IMR-90 (cell line): ENCODE measurements at regions not wholly inside any gene's neighbourhood (a gene's known extent, or its start where the extent isn't known, plus 50 kb on each side); places are given as distances from the start of the nearest gene placed in this dataset.

Experiments
- ATAC-seq: fragments of 200-7000 bp; cut with Tn5 transposase; 2 replicates; pipeline ENCODE4 v1.9.1; 2020; ENCODE audit warnings: low read depth, mild to moderate bottlenecking, moderate library complexity
- BruUV-seq: library from RNA; stranded (reverse); fragments of 400-500 nt; replicated peaks from 2 replicates; lab custom pipeline; 2021; lab: Mats Ljungman, UMichigan
- CTCF ChIA-PET: fragments of 300-600 bp; formaldehyde crosslinking; extraction: SDS; loops from one replicate; lab custom pipeline; 2021; ENCODE audit warnings: antibody characterized with exemption; lab: Yijun Ruan, JAX
- POLR2A ChIA-PET: fragments of 300-600 bp; sonication (Branson Sonifier 250); formaldehyde crosslinking; loops from one replicate; lab custom pipeline; 2022; ENCODE audit warnings: antibody characterized with exemption; ENCODE audit not compliant: unreplicated experiment; lab: Charles Lee
- DNase-seq: peaks from one replicate; pipeline ENCODE4 v3.0.0; 2013
- H2AFZ ChIP-seq: replicated peaks from 2 replicates; pipeline ENCODE3; 2013; ENCODE audit warnings: low read length, mild to moderate bottlenecking; ENCODE audit not compliant: poor library complexity
- H2AK5ac ChIP-seq: 2 replicates; pipeline ENCODE4 v1.6.1; 2013; ENCODE audit warnings: low read depth, low read length, inconsistent platforms
- H2AK9ac ChIP-seq: replicated peaks from 2 replicates; pipeline ENCODE3; 2013; ENCODE audit warnings: mild to moderate bottlenecking, low read depth, low read length, moderate library complexity; ENCODE audit not compliant: poor library complexity
- H2BK120ac ChIP-seq: 2 replicates; pipeline ENCODE4 v1.6.1; 2013; ENCODE audit warnings: low read depth, low read length, inconsistent platforms
- H2BK15ac ChIP-seq: 3 replicates; pipeline ENCODE4 v1.6.1; 2013; ENCODE audit warnings: low read depth, low read length, inconsistent platforms
- H2BK20ac ChIP-seq: 2 replicates; pipeline ENCODE4 v1.6.1; 2013; ENCODE audit warnings: low read depth, mild to moderate bottlenecking, inconsistent platforms, low read length, moderate library complexity
- H2BK5ac ChIP-seq: 2 replicates; pipeline ENCODE4 v1.6.1; 2013; ENCODE audit warnings: mild to moderate bottlenecking, low read depth, low read length, inconsistent platforms; ENCODE audit not compliant: poor library complexity, severe bottlenecking
- H3K14ac ChIP-seq: replicated peaks from 2 replicates; pipeline ENCODE4 v1.6.1; 2013; ENCODE audit warnings: low read depth, low read length, inconsistent platforms
- H3K18ac ChIP-seq: 2 replicates; pipeline ENCODE4 v1.6.1; 2013; ENCODE audit warnings: low read depth, low read length, control low read depth
- H3K23ac ChIP-seq: 2 replicates; pipeline ENCODE4 v1.6.1; 2013; ENCODE audit warnings: low read depth, low read length, inconsistent platforms
- H3K27ac ChIP-seq: 2 replicates; pipeline ENCODE4 v1.5.1; 2013; ENCODE audit warnings: mild to moderate bottlenecking, control low read depth, low read length; ENCODE audit not compliant: insufficient read depth
- H3K27me3 ChIP-seq: 2 replicates; pipeline ENCODE4 v1.6.1; 2013; ENCODE audit warnings: low read length; ENCODE audit not compliant: control insufficient read depth, insufficient read depth
- H3K36me3 ChIP-seq: 2 replicates; pipeline ENCODE4 v1.6.1; 2013; ENCODE audit warnings: low read length, mixed read lengths; ENCODE audit not compliant: control insufficient read depth, insufficient read depth
- H3K4ac ChIP-seq: 2 replicates; pipeline ENCODE4 v1.6.1; 2013; ENCODE audit warnings: low read depth, low read length, inconsistent platforms
- H3K4me1 ChIP-seq: 2 replicates; pipeline ENCODE4 v1.6.1; 2013; ENCODE audit warnings: low read length, mixed read lengths; ENCODE audit not compliant: control insufficient read depth, insufficient read depth
- H3K4me2 ChIP-seq: 2 replicates; pipeline ENCODE4 v1.6.1; 2013; ENCODE audit warnings: low read depth, mild to moderate bottlenecking, control low read depth, low read length, moderate library complexity
- H3K4me3 ChIP-seq: 2 replicates; pipeline ENCODE4 v1.5.1; 2013; ENCODE audit warnings: low read depth, mild to moderate bottlenecking, control low read depth, low read length, moderate library complexity; ENCODE audit not compliant: insufficient read depth
- H3K56ac ChIP-seq: 2 replicates; pipeline ENCODE4 v1.6.1; 2013; ENCODE audit warnings: low read length, inconsistent platforms; ENCODE audit not compliant: insufficient read depth; ENCODE audit errors: extremely low read depth
- H3K79me1 ChIP-seq, 2 experiments: 2 replicates each; pipeline ENCODE4 v1.6.1; 2013; ENCODE audit warnings: low read length in 2 of 2, inconsistent platforms in 1 of 2, low read depth in 1 of 2
- H3K9ac ChIP-seq: 2 replicates; pipeline ENCODE4 v1.6.1; 2013; ENCODE audit warnings: low read depth, low read length, control low read depth
- H3K9me1 ChIP-seq: 2 replicates; pipeline ENCODE4 v1.6.1; 2013; ENCODE audit warnings: low read length, inconsistent platforms; ENCODE audit not compliant: insufficient read depth
- H3K9me3 ChIP-seq: 2 replicates; pipeline ENCODE4 v1.6.1; 2013; ENCODE audit warnings: low read length; ENCODE audit not compliant: control insufficient read depth, insufficient read depth
- H4K20me1 ChIP-seq: 2 replicates; pipeline ENCODE4 v1.6.1; 2013; ENCODE audit warnings: low read length, inconsistent platforms; ENCODE audit not compliant: insufficient read depth
- H4K5ac ChIP-seq: 2 replicates; pipeline ENCODE4 v1.6.1; 2013; ENCODE audit warnings: mild to moderate bottlenecking, low read depth, low read length, control low read depth
- H4K8ac ChIP-seq, 2 experiments: 2 replicates each; pipeline ENCODE4 v1.6.1; 2013; ENCODE audit warnings: low read depth in 2 of 2, low read length in 2 of 2, control low read depth in 1 of 2, inconsistent platforms in 1 of 2
- H4K91ac ChIP-seq: 2 replicates; pipeline ENCODE4 v1.6.1; 2013; ENCODE audit warnings: low read depth, low read length, inconsistent platforms; ENCODE audit not compliant: insufficient read depth
- FOS ChIP-seq: fragments of 150-350 bp; IDR thresholded peaks from 2 replicates; pipeline ENCODE4 v1.6.1; 2016; ENCODE audit warnings: low read depth, low read length
- MAFK ChIP-seq: IDR thresholded peaks from 2 replicates; pipeline ENCODE4 v1.6.1; 2012; ENCODE audit warnings: low read depth, low read length, improper control_type of control experiment
- MAZ ChIP-seq: IDR thresholded peaks from 2 replicates; pipeline ENCODE4 v1.6.1; 2012; ENCODE audit warnings: low read depth, mild to moderate bottlenecking, low read length, improper control_type of control experiment, moderate library complexity, borderline replicate concordance
- MXI1 ChIP-seq: IDR thresholded peaks from 2 replicates; pipeline ENCODE4 v1.6.1; 2012; ENCODE audit warnings: low read depth, mild to moderate bottlenecking, low read length, moderate library complexity, borderline replicate concordance
- NFE2L2 ChIP-seq: fragments of 150-350 bp; IDR thresholded peaks from 2 replicates; pipeline ENCODE4 v1.6.1; 2016; ENCODE audit warnings: low read depth, mild to moderate bottlenecking, low read length
- RAD21 ChIP-seq: IDR thresholded peaks from 2 replicates; pipeline ENCODE4 v1.6.1; 2012; ENCODE audit warnings: low read length, improper control_type of control experiment
- RCOR1 ChIP-seq: IDR thresholded peaks from 2 replicates; pipeline ENCODE4 v1.6.1; 2012; ENCODE audit warnings: mild to moderate bottlenecking, low read length, improper control_type of control experiment; ENCODE audit not compliant: insufficient replicate concordance
- SMC3 ChIP-seq: fragments of 150-350 bp; IDR thresholded peaks from 2 replicates; pipeline ENCODE4 v1.6.1; 2016; ENCODE audit warnings: low read depth, mild to moderate bottlenecking, antibody characterized with exemption, low read length, moderate library complexity
- WGBS, 2 experiments: methylation state at CpG; one replicate each; pipeline versions ENCODE4 v1.1.5 to v1.1.7; 2013; ENCODE audit warnings: missing lambda C conversion rate in 2 of 2; ENCODE audit not compliant: insufficient read length in 1 of 2; ENCODE audit errors: extremely low coverage in 2 of 2; 5-methylcytosine and 5-hydroxymethylcytosine counted together
- dilution Hi-C: fragments of 300-500 bp; cut with HindIII; formaldehyde crosslinking; loops from one replicate; pipeline ENCODE4 v1.14.3; 2018; ENCODE audit warnings: low sequenced_read_pairs; ENCODE audit not compliant: unreplicated experiment
- in situ Hi-C: fragments of 300-500 bp; cut with MboI; formaldehyde crosslinking; loops from 3 replicates; pipeline ENCODE4 v1.14.3; 2019; ENCODE audit warnings: low sequenced_read_pairs, inconsistent platforms, mixed read lengths
- intact Hi-C: fragments of 100-400 bp; cut with micrococcal nuclease; formaldehyde crosslinking; loops from 2 replicates; pipeline ENCODE4 v1.10.0; 2022

DNA sequence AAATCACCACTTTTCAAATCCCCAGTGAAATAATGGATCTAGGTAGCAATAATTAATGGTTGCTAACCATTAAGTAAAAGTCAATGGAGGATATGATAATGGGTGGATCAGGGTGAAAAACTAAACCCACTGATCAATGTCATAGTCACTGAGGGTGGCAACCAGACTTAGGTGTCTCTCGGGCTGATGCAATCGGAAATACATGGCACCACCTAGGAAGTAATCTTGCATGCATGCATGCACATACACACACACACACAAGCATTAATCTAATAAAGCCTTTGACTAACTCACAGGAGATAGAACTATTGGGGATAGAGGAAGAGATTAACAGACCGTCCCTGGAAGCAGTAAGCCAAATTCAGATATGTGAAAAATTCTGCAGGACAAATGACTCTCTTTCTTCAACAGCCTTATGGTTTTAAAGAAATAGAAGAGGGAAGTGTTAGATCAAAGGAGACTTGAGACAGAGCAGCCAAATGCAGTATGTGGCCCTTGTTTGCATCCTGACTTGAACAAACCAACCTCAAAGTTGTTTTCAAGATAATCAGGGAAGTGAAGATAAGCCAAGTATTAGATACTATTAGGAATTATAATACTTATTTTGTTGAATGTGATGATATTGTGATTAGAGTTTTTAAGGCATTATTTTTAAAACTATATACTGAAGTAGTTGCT is 186.0 kb upstream of the RMP24 start:
- BruUV-seq, result no TSS peak
- CTCF ChIA-PET, result no interaction called here

More for the DNA sequence above, 186.0 kb upstream of the RMP24 start:
- no peak overlapping the region for H3K27ac ChIP-seq
- H3K79me1 ChIP-seq, result no peaks in the 10 kb centered on the region
- no peak overlapping the region for H2AK5ac ChIP-seq
- intact Hi-C loops (no loop called here), dilution Hi-C loops (no loop called here), in situ Hi-C loops (no loop called here)
- H3K36me3 ChIP-seq, result no peaks in the 10 kb centered on the region
- H3K9me3 ChIP-seq, result no peaks in the 10 kb centered on the region
- H3K23ac ChIP-seq, result no peak overlapping the region
- H3K56ac ChIP-seq, result no peak overlapping the region
- H3K4me2 ChIP-seq, result no peak overlapping the region
- TF ChIP-seq RCOR1 (no peak), FOS (no peak), RAD21 (no peak), SMC3 (no peak), MAZ (no peak), NFE2L2 (no peak), MAFK (no peak), MXI1 (no peak)
- no peaks in the 10 kb centered on the region for H4K20me1 ChIP-seq
- H2BK5ac ChIP-seq, result no peak overlapping the region
- no peak overlapping the region for H3K14ac ChIP-seq
- no peak overlapping the region for H2BK15ac ChIP-seq
- H2BK120ac ChIP-seq, result no peak overlapping the region
- ATAC-seq, result no peak
- no peak overlapping the region for H3K4ac ChIP-seq
- H4K91ac ChIP-seq, result no peak overlapping the region
- no peaks in the 10 kb centered on the region for H3K4me1 ChIP-seq
- H2BK20ac ChIP-seq, result no peak overlapping the region
- H3K9ac ChIP-seq, result no peak overlapping the region
- no peak overlapping the region for H3K18ac ChIP-seq
- no peaks in the 10 kb centered on the region for H3K9me1 ChIP-seq
- no peak overlapping the region for H2AFZ ChIP-seq
- H3K4me3 ChIP-seq, result no peak overlapping the region
- WGBS, 2 experiments, result no CpG with 5 or more reads among the region's 3 CpGs
- H4K8ac ChIP-seq, result no peak overlapping the region
- H4K5ac ChIP-seq, result no peak overlapping the region
- POLR2A ChIA-PET, result no interaction called here
- H2AK9ac ChIP-seq, result no peak overlapping the region
- no peaks in the 10 kb centered on the region for H3K27me3 ChIP-seq
- DNase-seq, result no peak
